ENCODE measurements at regions not wholly inside any gene's neighbourhood (a gene's known extent, or its start where the extent isn't known, plus 50 kb on each side); places are given as distances from the start of the nearest gene placed in this dataset.

- dilution Hi-C loops (cut with HindIII; ENCODE audit: low sequenced_read_pairs, unreplicated experiment) (no loop called here), intact Hi-C loops (cut with micrococcal nuclease) (no loop called here), in situ Hi-C loops (cut with MboI; ENCODE audit: low sequenced_read_pairs) (no loop called here)
- peaks cover 4% of the 10 kb centered on the region; the same call in 1 of the 2 replicates for H3K4me1 ChIP-seq (ENCODE audit: control insufficient read depth, insufficient read depth, low read length)
- no peak overlapping the region for H4K8ac ChIP-seq (ENCODE audit: low read depth in 2 of 2, low read length in 2 of 2)
- DNase-seq (no peak), ATAC-seq (ENCODE audit: low read depth) (no peak)
- WGBS, 2 experiments (ENCODE audit: extremely low coverage in 2 of 2, insufficient read length in 1 of 2), result no CpG with 5 or more reads among the region's 5 CpGs
- H3K36me3 ChIP-seq (ENCODE audit: control insufficient read depth, insufficient read depth, low read length), result no peaks in the 10 kb centered on the region
- CTCF ChIA-PET, result interaction anchor here (0.6 kb wide), 1 partner anchor 13 kb away, joined by 3 read pairs; no protein-coding TSS in a partner anchor
- no peak overlapping the region for H3K4me3 ChIP-seq (ENCODE audit: insufficient read depth, low read depth, low read length)
- H3K4ac ChIP-seq (ENCODE audit: low read depth, low read length), result no peak overlapping the region
- H4K20me1 ChIP-seq (ENCODE audit: insufficient read depth, low read length), result no peaks in the 10 kb centered on the region
- no peaks in the 10 kb centered on the region for H3K9me1 ChIP-seq (ENCODE audit: insufficient read depth, low read length)
- H3K4me2 ChIP-seq (ENCODE audit: low read depth, low read length), result no peak overlapping the region
- H3K56ac ChIP-seq (ENCODE audit: extremely low read depth, insufficient read depth, low read length), result no peak overlapping the region
- no peak overlapping the region for H2BK5ac ChIP-seq (ENCODE audit: low read depth, low read length, poor library complexity, severe bottlenecking)
- no peak overlapping the region for H4K91ac ChIP-seq (ENCODE audit: insufficient read depth, low read depth, low read length)
- H2AK9ac ChIP-seq (replicated peaks; ENCODE audit: low read depth, low read length, poor library complexity), result no peak overlapping the region
- no peak overlapping the region for H3K23ac ChIP-seq (ENCODE audit: low read depth, low read length)
- H3K18ac ChIP-seq (ENCODE audit: low read depth, low read length), result no peak overlapping the region
- H3K79me1 ChIP-seq (ENCODE audit: low read depth in 1 of 2, low read length in 2 of 2), result no peaks in the 10 kb centered on the region
- no peaks in the 10 kb centered on the region for H3K27me3 ChIP-seq (ENCODE audit: control insufficient read depth, insufficient read depth, low read length)
- H2AK5ac ChIP-seq (ENCODE audit: low read depth, low read length), result no peak overlapping the region
- H3K14ac ChIP-seq (replicated peaks; ENCODE audit: low read depth, low read length), result no peak overlapping the region
- no peak overlapping the region for H4K5ac ChIP-seq (ENCODE audit: low read depth, low read length)
- H2BK20ac ChIP-seq (ENCODE audit: low read depth, low read length), result no peak overlapping the region
- no peak overlapping the region for H3K27ac ChIP-seq (ENCODE audit: insufficient read depth, low read length)
- POLR2A ChIA-PET (ENCODE audit: unreplicated experiment), result no interaction called here
- no peak overlapping the region for H2BK15ac ChIP-seq (ENCODE audit: low read depth, low read length)
- no peak overlapping the region for H3K9ac ChIP-seq (ENCODE audit: low read depth, low read length)
- no TSS peak for BruUV-seq (replicated peaks)
- no peaks in the 10 kb centered on the region for H3K9me3 ChIP-seq (ENCODE audit: control insufficient read depth, insufficient read depth, low read length)
- H2AFZ ChIP-seq (replicated peaks; ENCODE audit: low read length, poor library complexity), result no peak overlapping the region
- H2BK120ac ChIP-seq (ENCODE audit: low read depth, low read length), result no peak overlapping the region
- TF ChIP-seq CEBPB (IDR thresholded peaks at IDR 0.05; ENCODE audit: low read depth, low read length) (no peak), SMC3 (IDR thresholded peaks at IDR 0.05; ENCODE audit: low read depth, low read length) (no peak), POLR2A (IDR thresholded peaks at IDR 0.05; ENCODE audit: low read depth, low read length) (no peak), MAFK (IDR thresholded peaks at IDR 0.05; ENCODE audit: low read depth, low read length) (no peak), USF2 (IDR thresholded peaks at IDR 0.05; ENCODE audit: low read depth, low read length) (no peak), CTCF (conservative IDR thresholded peaks at IDR 0.05; ENCODE audit: low read depth, low read length) (no peak), MXI1 (IDR thresholded peaks at IDR 0.05; ENCODE audit: borderline replicate concordance, low read depth, low read length) (no peak), NFE2L2 (IDR thresholded peaks at IDR 0.05; ENCODE audit: low read depth, low read length) (no peak), FOS (IDR thresholded peaks at IDR 0.05; ENCODE audit: low read depth, low read length) (no peak), RFX5 (IDR thresholded peaks at IDR 0.05; ENCODE audit: low read depth, low read length) (no peak), ELK1 (IDR thresholded peaks at IDR 0.05; ENCODE audit: borderline replicate concordance, low read depth, low read length) (no peak), MAZ (IDR thresholded peaks at IDR 0.05; ENCODE audit: borderline replicate concordance, low read depth, low read length) (no peak), CHD1 (IDR thresholded peaks at IDR 0.05; ENCODE audit: low read depth, low read length) (no peak), RCOR1 (IDR thresholded peaks at IDR 0.05; ENCODE audit: insufficient replicate concordance, low read length) (no peak)
These were observed 328.9 kb upstream of the KCND2 start for GRCh38 chr7:119943942-119944600.

Measured in IMR-90 (cell line).